Upper lobe of right lung (tissue), 1 donor: ENCODE measurements at regions not wholly inside any gene's neighbourhood (a gene's known extent, or its start where the extent isn't known, plus 50 kb on each side); places are given as distances from the start of the nearest gene placed in this dataset.

Source experiments
- ATAC-seq: fragments of 200-7000 bp; cut with Tn5 transposase; one replicate; pipeline ENCODE4 v1.9.1; 2020; ENCODE audit warnings: mild to moderate bottlenecking, moderate library complexity
- DNase-seq: peaks from one replicate; pipeline ENCODE4 v3.0.0-alpha.2; 2020
- H3K27ac ChIP-seq: fragments of 200-600 bp; one replicate; pipeline ENCODE4 v1.8.0; 2022
- H3K27me3 ChIP-seq: fragments of 200-600 bp; one replicate; pipeline ENCODE4 v1.8.0; 2022; ENCODE audit warnings: mild to moderate bottlenecking
- H3K36me3 ChIP-seq: fragments of 200-600 bp; one replicate; pipeline ENCODE4 v1.8.0; 2022
- H3K4me1 ChIP-seq: fragments of 200-600 bp; one replicate; pipeline ENCODE4 v1.8.0; 2022
- H3K4me3 ChIP-seq: fragments of 200-600 bp; one replicate; pipeline ENCODE4 v1.8.0; 2022; ENCODE audit warnings: mild to moderate bottlenecking
- H3K9me3 ChIP-seq: fragments of 200-600 bp; one replicate; pipeline ENCODE4 v1.8.0; 2022
- CTCF ChIP-seq: fragments of 200-600 bp; IDR thresholded peaks from one replicate; pipeline ENCODE4 v1.8.0; 2022; ENCODE audit warnings: antibody characterized with exemption
- intact Hi-C: fragments of 100-400 bp; cut with DNase I; formaldehyde crosslinking; loops from one replicate; pipeline ENCODE4 v1.11.0; 2022
- donor health status: DM: no; HTN: yes; CAD: no; lungs with severe emphysema.

DNA sequence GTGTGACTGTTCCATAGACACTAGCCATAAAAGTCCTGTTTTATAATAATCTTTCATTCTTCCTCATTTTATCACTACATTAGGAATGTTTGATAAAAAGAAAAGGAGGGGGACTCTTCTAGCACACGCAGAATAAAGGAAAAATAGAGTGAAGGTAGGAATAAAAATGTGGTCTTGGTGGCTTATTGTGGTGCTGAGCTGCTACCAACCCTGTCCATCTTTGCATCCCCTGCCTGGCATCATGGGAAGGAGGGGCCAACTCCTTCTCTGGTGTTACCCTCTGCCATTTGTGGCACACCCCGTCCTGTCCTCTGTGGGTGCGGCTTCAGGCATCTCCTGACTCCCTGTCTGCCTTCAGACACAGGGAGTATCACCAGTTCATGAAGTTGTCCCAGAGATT is 104.9 kb upstream of the ZNF536 start:
- Histone ChIP-seq H3K27ac (no peak overlapping the region), H3K9me3 (no peaks in the 10 kb centered on the region), H3K27me3 (peaks cover 19% of the 10 kb centered on the region), H3K36me3 (no peaks in the 10 kb centered on the region), H3K4me1 (no peaks in the 10 kb centered on the region), H3K4me3 (no peak overlapping the region)
- DNase-seq (no peak), ATAC-seq (no peak)
- intact Hi-C loops = no loop called here
- TF ChIP-seq CTCF = no peak

GRCh38 chr19:30268601-30269000 is 103.6 kb upstream of the ZNF536 start:
- intact Hi-C loops = no loop called here
- no peak for DNase-seq
- Histone ChIP-seq H3K36me3 (no peaks in the 10 kb centered on the region), H3K4me1 (no peaks in the 10 kb centered on the region), H3K4me3 (no peak overlapping the region), H3K27me3 (peaks cover 16% of the 10 kb centered on the region), H3K27ac (no peak overlapping the region), H3K9me3 (no peaks in the 10 kb centered on the region)
- no peak for ATAC-seq
- no peak for TF ChIP-seq CTCF

DNA sequence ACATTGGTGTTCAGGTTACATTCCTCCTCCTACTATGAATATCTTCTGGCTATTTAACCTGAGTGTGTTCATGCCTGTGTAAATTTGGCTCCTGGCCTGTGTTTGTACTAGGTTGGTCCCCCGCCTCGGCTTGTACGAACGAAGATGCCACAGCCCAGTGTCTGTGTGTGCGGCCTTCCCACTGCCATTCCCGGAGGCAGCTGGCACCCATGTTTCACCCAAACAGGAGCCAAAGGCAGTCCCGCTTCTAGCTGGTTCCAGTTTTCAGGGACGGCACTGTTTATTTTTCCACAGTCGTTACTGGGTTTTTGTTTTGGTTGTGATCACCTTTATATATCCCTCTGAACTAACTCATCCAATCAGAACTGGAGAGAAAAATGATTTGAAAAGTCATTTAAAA is 102.5 kb upstream of the ZNF536 start:
- no peak overlapping the region for H3K4me3 ChIP-seq
- ATAC-seq (no peak), DNase-seq (no peak)
- intact Hi-C loops = no loop called here
- no peaks in the 10 kb centered on the region for H3K9me3 ChIP-seq
- H3K36me3 ChIP-seq = no peaks in the 10 kb centered on the region
- no peaks in the 10 kb centered on the region for H3K4me1 ChIP-seq
- H3K27me3 ChIP-seq = peaks cover 16% of the 10 kb centered on the region
- TF ChIP-seq CTCF = no peak
- no peak overlapping the region for H3K27ac ChIP-seq

GRCh38 chr19:30271816-30272215 is 100.4 kb upstream of the ZNF536 start:
- H3K9me3 ChIP-seq = no peaks in the 10 kb centered on the region
- DNase-seq = no peak
- intact Hi-C loops = no loop called here
- no peak for TF ChIP-seq CTCF
- no peak for ATAC-seq
- peaks cover 12% of the 10 kb centered on the region for H3K27me3 ChIP-seq
- H3K36me3 ChIP-seq = no peaks in the 10 kb centered on the region
- H3K4me3 ChIP-seq = no peak overlapping the region
- no peak overlapping the region for H3K27ac ChIP-seq
- no peaks in the 10 kb centered on the region for H3K4me1 ChIP-seq

DNA sequence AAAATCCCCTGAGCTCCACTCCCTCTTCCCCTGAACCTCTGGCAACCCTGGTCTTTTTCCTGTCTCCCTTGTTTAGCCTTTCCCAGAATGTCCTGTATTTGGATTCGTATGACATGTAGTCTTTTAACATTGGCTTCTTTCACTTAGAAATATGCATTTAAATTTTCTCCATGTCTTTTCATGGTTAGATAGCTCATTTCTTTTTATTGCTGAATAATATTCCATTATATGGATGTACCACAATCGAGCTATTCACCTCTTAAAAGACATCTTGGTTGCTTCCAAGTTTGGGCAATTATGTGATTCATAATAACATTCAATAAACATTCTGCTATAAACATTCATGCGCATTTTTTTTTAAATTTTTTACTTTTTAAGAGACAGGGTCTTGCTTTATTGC is 99.6 kb upstream of the ZNF536 start:
- Histone ChIP-seq H3K27me3 (peaks cover 4% of the 10 kb centered on the region), H3K4me3 (no peak overlapping the region), H3K27ac (no peak overlapping the region), H3K36me3 (no peaks in the 10 kb centered on the region), H3K4me1 (no peaks in the 10 kb centered on the region), H3K9me3 (no peaks in the 10 kb centered on the region)
- TF ChIP-seq CTCF = no peak
- intact Hi-C loops = no loop called here
- DNase-seq (no peak), ATAC-seq (no peak)

DNA sequence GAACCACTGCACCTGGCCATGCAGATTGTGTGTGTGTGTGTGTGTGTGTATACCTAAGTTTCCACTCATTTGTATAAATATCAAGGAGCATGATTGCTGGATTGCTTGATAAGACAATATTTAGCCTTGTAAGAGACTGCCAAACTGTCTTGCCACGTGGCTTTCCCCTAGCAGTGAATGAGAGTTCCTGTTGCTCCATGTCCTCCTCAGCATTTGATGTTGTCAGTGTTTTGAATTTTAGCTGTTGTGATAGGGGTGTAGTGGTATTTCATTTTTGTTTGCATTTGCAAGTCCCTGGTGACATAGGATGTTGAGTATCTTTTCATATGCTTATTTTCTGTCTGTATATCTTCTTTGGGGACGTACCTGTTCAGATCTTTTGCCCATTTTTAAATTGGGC is 99.0 kb upstream of the ZNF536 start:
- no peaks in the 10 kb centered on the region for H3K36me3 ChIP-seq
- H3K9me3 ChIP-seq = no peaks in the 10 kb centered on the region
- TF ChIP-seq CTCF = no peak
- no peaks in the 10 kb centered on the region for H3K27me3 ChIP-seq
- no peak overlapping the region for H3K4me3 ChIP-seq
- no peak for ATAC-seq
- DNase-seq = no peak
- H3K4me1 ChIP-seq = no peaks in the 10 kb centered on the region
- intact Hi-C loops = no loop called here
- H3K27ac ChIP-seq = no peak overlapping the region
